GM19397 (cell line): ENCODE measurements at regions not wholly inside any gene's neighbourhood (a gene's known extent, or its start where the extent isn't known, plus 50 kb on each side); places are given as distances from the start of the nearest gene placed in this dataset.
"Not testable (repeated sequence)": the region's sequence is repeated elsewhere in the genome, so short reads cannot be mapped to it uniquely, and the experiment has no call there.

Experiments used
- ATAC-seq: cut with Tn5 transposase; IDR thresholded peaks from one replicate; pipeline ENCODE4 v1.9.1; 2021; ENCODE audit warnings: mild to moderate bottlenecking, moderate library complexity; ENCODE audit not compliant: unreplicated experiment

- no peak for ATAC-seq
These were observed 353.6 kb upstream of the TNRC6C start for GRCh38 chr17:77604973-77605313.

- ATAC-seq: no peak
These were observed 352.2 kb upstream of the TNRC6C start for GRCh38 chr17:77606146-77606864.

GRCh38 chr17:77606865-77607210 is 351.7 kb upstream of the TNRC6C start:
- ATAC-seq: no peak

- no peak for ATAC-seq
These were observed 350.9 kb upstream of the TNRC6C start for GRCh38 chr17:77607606-77608005.

- no peak for ATAC-seq
These were observed 350.1 kb upstream of the TNRC6C start for GRCh38 chr17:77608431-77608830.

GRCh38 chr17:77609553-77610517 is 348.7 kb upstream of the TNRC6C start:
- ATAC-seq: no peak

GRCh38 chr17:77610518-77610893 is 348.0 kb upstream of the TNRC6C start:
- ATAC-seq: no peak

- no peak for ATAC-seq
These were observed 347.5 kb upstream of the TNRC6C start for GRCh38 chr17:77610972-77611521.

GRCh38 chr17:77611791-77612502 is 346.6 kb upstream of the TNRC6C start:
- ATAC-seq: no peak

GRCh38 chr17:77613218-77613617 is 345.3 kb upstream of the TNRC6C start:
- ATAC-seq: no peak

- ATAC-seq: no peak
These were observed 344.9 kb upstream of the TNRC6C start for GRCh38 chr17:77613627-77614026.

GRCh38 chr17:77615703-77616253 is 342.7 kb upstream of the TNRC6C start:
- no peak for ATAC-seq

- ATAC-seq: no peak
These were observed 342.2 kb upstream of the TNRC6C start for GRCh38 chr17:77616254-77616731.

- ATAC-seq: no peak
These were observed 341.0 kb upstream of the TNRC6C start for GRCh38 chr17:77617516-77617915.

- no peak for ATAC-seq
These were observed 340.3 kb upstream of the TNRC6C start for GRCh38 chr17:77618173-77618572.

GRCh38 chr17:77618731-77619130 is 339.8 kb upstream of the TNRC6C start:
- ATAC-seq: no peak

GRCh38 chr17:77619326-77619725 is 339.2 kb upstream of the TNRC6C start:
- no peak for ATAC-seq

- no peak for ATAC-seq
These were observed 338.7 kb upstream of the TNRC6C start for GRCh38 chr17:77619851-77620250.

- ATAC-seq: no peak
These were observed 338.2 kb upstream of the TNRC6C start for GRCh38 chr17:77620282-77620681.

GRCh38 chr17:77622084-77622483 is 336.4 kb upstream of the TNRC6C start:
- ATAC-seq: not testable (repeated sequence)

- ATAC-seq: no peak
These were observed 335.9 kb upstream of the TNRC6C start for GRCh38 chr17:77622647-77623046.
